Fibroblast of villous mesenchyme (primary cell): ENCODE measurements at regions not wholly inside any gene's neighbourhood (a gene's known extent, or its start where the extent isn't known, plus 50 kb on each side); places are given as distances from the start of the nearest gene placed in this dataset.

Source experiments
- DNase-seq: peaks from one replicate; pipeline ENCODE4 v3.0.0-alpha.2; 2010; ENCODE audit warnings: low read depth
- H3K4me3 ChIP-seq: 2 replicates; pipeline ENCODE4 v1.5.1; 2011; ENCODE audit warnings: low read depth, mild to moderate bottlenecking, low read length
- TF ChIP-seq, protein P1 (sequence below): IDR thresholded peaks from 2 replicates; pipeline ENCODE4 v1.5.1; 2012; ENCODE audit warnings: low read depth, mild to moderate bottlenecking, low read length; ENCODE audit not compliant: insufficient read depth

DNA sequence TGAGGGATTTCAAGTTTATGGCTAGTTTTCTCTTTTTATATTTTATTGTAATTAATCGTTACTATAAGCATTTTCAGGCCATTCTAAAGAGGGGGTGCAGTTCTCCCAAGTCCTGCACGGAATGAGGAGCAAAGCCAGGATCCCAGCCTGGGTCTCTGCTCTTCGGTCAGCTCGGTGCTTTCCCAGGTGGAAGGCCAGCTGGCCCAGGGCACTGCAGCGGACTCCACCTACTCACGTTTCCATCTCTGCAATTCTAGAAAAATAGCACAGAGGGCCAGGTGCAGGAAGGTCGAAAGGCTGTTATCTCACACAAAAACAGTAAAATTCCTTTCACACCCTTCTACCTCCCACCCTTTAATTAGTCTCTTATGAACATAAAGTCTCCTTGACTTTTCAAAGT, 59.5 kb upstream of the HES1 start:
- no peak overlapping the region for H3K4me3 ChIP-seq
- DNase-seq = no peak
- TF ChIP-seq, protein P1, sequence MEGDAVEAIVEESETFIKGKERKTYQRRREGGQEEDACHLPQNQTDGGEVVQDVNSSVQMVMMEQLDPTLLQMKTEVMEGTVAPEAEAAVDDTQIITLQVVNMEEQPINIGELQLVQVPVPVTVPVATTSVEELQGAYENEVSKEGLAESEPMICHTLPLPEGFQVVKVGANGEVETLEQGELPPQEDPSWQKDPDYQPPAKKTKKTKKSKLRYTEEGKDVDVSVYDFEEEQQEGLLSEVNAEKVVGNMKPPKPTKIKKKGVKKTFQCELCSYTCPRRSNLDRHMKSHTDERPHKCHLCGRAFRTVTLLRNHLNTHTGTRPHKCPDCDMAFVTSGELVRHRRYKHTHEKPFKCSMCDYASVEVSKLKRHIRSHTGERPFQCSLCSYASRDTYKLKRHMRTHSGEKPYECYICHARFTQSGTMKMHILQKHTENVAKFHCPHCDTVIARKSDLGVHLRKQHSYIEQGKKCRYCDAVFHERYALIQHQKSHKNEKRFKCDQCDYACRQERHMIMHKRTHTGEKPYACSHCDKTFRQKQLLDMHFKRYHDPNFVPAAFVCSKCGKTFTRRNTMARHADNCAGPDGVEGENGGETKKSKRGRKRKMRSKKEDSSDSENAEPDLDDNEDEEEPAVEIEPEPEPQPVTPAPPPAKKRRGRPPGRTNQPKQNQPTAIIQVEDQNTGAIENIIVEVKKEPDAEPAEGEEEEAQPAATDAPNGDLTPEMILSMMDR = no peak

DNA sequence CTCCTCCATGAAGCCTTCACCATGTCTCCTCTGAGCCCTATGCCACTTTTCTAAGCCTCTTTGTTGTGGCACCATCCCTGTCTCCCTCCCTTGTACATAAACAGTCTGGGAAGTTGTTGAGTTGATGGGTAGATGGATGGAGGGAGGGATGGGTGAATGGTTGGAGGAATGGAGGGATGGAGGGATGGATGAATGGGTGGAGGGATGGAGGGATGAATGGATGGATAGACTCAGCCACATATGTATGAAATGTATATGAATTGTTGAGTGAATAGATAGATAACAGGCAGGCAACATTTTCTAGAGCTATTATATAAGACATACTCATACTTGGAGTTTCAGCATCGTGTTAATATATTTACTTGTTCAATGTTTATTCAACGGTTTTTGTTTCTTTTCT, 58.3 kb upstream of the HES1 start:
- DNase-seq = no peak
- TF ChIP-seq, protein P1 = no peak
- no peak overlapping the region for H3K4me3 ChIP-seq

DNA sequence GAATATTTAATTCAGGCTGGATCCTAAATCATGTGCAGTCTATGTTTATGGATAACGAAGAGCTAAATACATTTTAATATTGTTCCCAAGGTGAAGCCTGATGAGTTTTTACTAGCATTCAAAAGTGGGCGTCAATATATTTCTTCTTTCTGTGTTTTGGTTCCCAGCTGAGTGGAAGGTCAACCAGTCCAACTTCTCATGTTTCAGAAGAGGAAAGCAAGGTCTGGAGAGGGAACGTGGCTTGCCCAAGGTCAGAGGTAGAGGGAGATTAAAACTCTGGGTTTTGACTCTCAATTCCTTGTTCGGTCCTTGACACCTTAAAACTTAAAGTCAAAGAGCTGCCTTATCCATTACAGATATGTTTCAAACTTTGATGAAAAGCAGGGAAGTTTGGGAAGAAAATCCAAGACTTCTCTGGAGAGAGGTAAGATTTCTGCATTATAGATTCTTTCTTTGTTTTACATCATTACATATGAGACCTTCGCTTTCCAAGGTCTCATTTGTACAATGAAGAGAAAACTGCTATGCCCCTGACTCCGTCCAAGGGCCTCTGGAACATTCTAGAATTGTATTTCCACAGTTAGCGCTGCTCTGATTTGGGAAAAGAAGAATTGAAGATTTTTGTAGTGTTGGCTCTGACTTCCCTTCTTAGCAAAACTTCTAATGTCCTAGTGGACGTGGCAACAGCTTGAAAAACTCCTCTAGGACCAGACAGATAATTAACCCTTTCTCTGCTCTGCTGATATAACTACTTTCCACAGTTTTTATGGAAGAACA, 57.7 kb upstream of the HES1 start:
- DNase-seq = no peak
- no peak overlapping the region for H3K4me3 ChIP-seq
- TF ChIP-seq, protein P1 = no peak

DNA sequence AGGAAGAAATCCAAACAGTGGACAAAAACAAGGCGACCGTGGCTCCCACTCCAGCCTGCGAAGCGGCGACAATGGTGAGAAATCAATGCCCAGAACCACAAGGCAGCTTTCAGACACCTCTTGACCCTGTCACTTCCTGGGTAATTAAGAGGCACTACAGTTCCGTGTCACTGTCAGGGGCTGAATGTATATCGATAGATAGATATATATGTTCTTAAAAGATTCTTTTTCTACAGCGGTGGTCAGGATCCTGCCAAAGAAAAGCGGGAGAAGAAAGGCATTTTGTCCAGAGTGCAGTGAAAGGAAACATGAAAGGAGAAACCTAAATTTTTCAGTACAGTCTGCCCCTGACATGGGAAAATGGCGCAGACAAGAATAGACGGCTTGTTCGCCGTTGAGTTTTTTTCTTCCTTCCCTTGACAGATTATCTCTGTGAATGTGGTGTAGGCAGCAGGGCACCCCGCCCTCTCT, 56.2 kb upstream of the HES1 start:
- no peak for DNase-seq
- TF ChIP-seq, protein P1 = no peak
- H3K4me3 ChIP-seq = no peak overlapping the region

DNA sequence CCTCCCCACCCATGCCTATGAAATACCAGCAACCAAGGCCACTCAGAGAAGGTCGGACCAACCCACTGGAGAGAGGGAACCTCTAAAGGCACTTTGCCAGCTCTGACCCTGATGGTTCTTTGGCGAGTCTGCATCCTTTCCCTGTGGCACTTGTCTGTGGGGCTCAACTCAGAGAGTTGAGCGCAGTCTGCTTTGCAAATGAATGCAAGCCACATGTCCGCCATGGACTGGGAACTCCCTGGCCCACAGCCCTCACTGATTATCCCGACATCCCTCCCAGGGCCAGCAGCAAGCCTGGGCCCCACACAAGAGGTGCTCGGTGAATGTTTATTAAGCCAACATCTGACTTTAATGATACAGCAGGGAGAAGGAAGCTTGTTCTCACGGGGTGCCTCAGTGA, 55.5 kb upstream of the HES1 start:
- peak; percentile 39 for DNase-seq
- TF ChIP-seq, protein P1 = no peak
- no peak overlapping the region for H3K4me3 ChIP-seq

DNA sequence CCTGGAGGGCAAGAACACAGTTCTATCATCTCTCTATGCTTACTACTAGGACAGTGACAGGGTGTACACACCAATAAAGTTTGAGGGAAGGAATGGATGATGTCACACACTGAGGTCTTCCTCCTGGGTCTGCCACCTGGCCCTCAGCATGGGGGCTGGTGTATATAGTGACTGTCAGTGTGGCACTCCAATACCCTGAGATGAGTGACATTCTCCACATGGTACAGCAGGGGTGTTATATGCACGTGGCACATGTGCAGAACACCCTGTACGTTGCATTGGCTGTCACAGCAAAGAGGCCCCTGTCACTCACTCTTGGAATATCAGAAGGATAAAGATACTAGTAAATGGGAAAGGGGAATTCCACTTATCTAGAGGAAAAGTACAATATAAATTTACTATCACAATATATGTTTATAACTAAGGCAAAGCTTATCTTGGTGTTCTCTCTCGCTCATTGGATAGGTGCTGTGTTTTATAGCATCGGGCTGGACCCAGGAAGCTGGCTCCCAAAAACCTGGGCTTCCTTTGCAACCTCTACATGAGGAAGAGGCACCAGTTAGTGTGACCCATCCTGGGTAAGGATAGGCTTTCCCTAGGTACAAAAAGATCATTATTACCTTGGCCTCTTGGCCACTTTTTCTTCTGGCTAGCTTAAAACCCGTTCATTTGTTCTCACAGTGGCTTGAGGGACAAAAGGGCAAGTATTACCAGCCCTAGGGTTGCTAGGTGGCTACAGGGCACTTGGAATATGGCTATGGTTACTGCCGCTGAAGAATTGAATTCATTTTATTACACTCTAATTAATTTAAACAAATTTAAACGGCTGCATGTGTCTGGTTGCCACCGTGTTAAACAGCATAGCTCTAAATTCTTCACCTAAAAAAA, 54.8 kb upstream of the HES1 start:
- no peak overlapping the region for H3K4me3 ChIP-seq
- no peak for DNase-seq
- TF ChIP-seq, protein P1 = no peak
